MM.1S (cell line): ENCODE measurements at regions not wholly inside any gene's neighbourhood (a gene's known extent, or its start where the extent isn't known, plus 50 kb on each side); places are given as distances from the start of the nearest gene placed in this dataset.

ENCODE experiments used
- DNase-seq: peaks from one replicate; pipeline ENCODE4 v3.0.0-alpha.2; 2015
- H2AFZ ChIP-seq: fragments of 300-600 bp; sonication (generic); 2 replicates; pipeline ENCODE4 v1.6.0; 2016; ENCODE audit warnings: antibody characterized with exemption, low read length
- H3F3A ChIP-seq: fragments of 300-600 bp; sonication (generic); 2 replicates; pipeline ENCODE4 v1.6.1; 2016; ENCODE audit warnings: mild to moderate bottlenecking, antibody characterized with exemption, low read length, moderate library complexity, mixed read lengths; ENCODE audit not compliant: insufficient read depth
- H3K27ac ChIP-seq: fragments of 300-600 bp; sonication (generic); 2 replicates; pipeline ENCODE4 v1.5.1; 2016; ENCODE audit warnings: mild to moderate bottlenecking, low read length
- H3K27me3 ChIP-seq: fragments of 300-600 bp; sonication (generic); replicated peaks from 2 replicates; pipeline ENCODE4 v1.6.0; 2016; ENCODE audit warnings: low read length; ENCODE audit not compliant: insufficient read depth
- H3K36me3 ChIP-seq: fragments of 300-600 bp; sonication (generic); replicated peaks from 2 replicates; pipeline ENCODE4 v1.6.1; 2016; ENCODE audit warnings: mild to moderate bottlenecking, low read length, mixed read lengths; ENCODE audit not compliant: insufficient read depth
- H3K4me1 ChIP-seq: fragments of 300-600 bp; sonication (generic); 2 replicates; pipeline ENCODE4 v1.6.1; 2016; ENCODE audit warnings: low read length, mixed read lengths
- H3K4me2 ChIP-seq: fragments of 300-600 bp; sonication (generic); 2 replicates; pipeline ENCODE4 v1.6.0; 2016; ENCODE audit warnings: low read depth, low read length
- H3K4me3 ChIP-seq: fragments of 300-600 bp; sonication (generic); 2 replicates; pipeline ENCODE4 v1.5.1; 2016; ENCODE audit warnings: low read length, mixed read lengths
- H3K79me2 ChIP-seq: fragments of 300-600 bp; sonication (generic); 2 replicates; pipeline ENCODE4 v1.6.1; 2016; ENCODE audit warnings: mixed run types, low read length, mixed read lengths
- H3K9ac ChIP-seq: fragments of 300-600 bp; sonication (generic); 2 replicates; pipeline ENCODE4 v1.6.1; 2016; ENCODE audit warnings: low read length, mixed read lengths
- H3K9me2 ChIP-seq: fragments of 300-600 bp; sonication (generic); replicated peaks from 2 replicates; pipeline ENCODE4 v1.6.1; 2016; ENCODE audit warnings: mild to moderate bottlenecking, low read length, mixed read lengths; ENCODE audit not compliant: insufficient read depth
- H3K9me3 ChIP-seq: fragments of 300-600 bp; sonication (generic); replicated peaks from 2 replicates; pipeline ENCODE4 v1.6.1; 2016; ENCODE audit warnings: mild to moderate bottlenecking, low read length, mixed read lengths; ENCODE audit not compliant: insufficient read depth
- H4K20me1 ChIP-seq: fragments of 300-600 bp; sonication (generic); 2 replicates; pipeline ENCODE4 v1.6.1; 2016; ENCODE audit warnings: mild to moderate bottlenecking, low read length, moderate library complexity, mixed read lengths; ENCODE audit not compliant: insufficient read depth
- EZH2 ChIP-seq: fragments of 300-600 bp; sonication (generic); optimal IDR thresholded peaks from 2 replicates; pipeline ENCODE3; 2017; ENCODE audit warnings: low read depth, mild to moderate bottlenecking, antibody characterized with exemption, low read length, mixed read lengths
- EZH2phosphoT487 ChIP-seq: fragments of 300-600 bp; sonication (generic); IDR thresholded peaks from 2 replicates; pipeline ENCODE4 v1.6.1; 2018; ENCODE audit warnings: antibody characterized with exemption, low read length
- TF ChIP-seq, protein P1 (sequence below): fragments of 300-600 bp; sonication (generic); IDR thresholded peaks from 2 replicates; pipeline ENCODE4 v1.5.1; 2016; ENCODE audit warnings: antibody characterized with exemption, low read length, mixed read lengths

DNA sequence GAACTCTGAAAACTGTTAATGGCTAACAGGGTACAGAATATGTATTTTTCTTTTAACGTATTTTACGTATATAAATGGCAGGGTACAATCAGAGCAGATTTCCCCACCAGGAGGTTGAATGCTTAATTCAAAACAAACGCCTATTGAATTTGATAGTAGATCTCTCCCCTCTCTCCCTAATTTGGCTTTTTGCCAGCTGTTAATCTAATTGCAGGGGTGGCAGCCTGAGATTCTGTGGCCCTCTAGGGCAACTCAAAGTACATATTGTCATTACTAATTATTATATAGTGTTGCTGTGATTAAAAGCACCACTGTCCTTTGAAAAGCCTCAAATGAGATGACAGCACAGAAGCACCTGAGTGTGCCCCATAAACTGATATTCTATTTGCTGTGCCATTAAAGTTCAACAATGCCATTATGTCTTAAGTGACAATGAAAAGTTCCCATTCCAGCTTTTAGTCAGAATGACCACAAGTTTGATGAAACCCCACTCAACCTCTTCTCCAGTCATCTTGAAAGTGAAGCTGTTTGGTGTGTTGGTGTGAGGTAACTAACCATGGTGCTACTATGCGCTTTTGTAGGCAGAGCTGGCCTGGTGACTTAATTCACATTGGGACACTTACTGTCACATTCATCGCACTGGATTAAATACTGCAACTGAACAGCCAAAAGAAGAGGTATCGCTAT lies 351.4 kb downstream of the KCNRG start:
- Histone ChIP-seq H2AFZ (no peak overlapping the region), H3K4me1 (peaks cover 28% of the 10 kb centered on the region), H3K27ac (peak overlapping the region; percentile 81; the same call in 1 of the 2 replicates), H3F3A (peaks cover 18% of the 10 kb centered on the region), H4K20me1 (no peaks in the 10 kb centered on the region), H3K9ac (no peak overlapping the region), H3K36me3 (no peaks in the 10 kb centered on the region), H3K9me2 (no peaks in the 10 kb centered on the region), H3K4me3 (no peak overlapping the region), H3K27me3 (no peaks in the 10 kb centered on the region), H3K4me2 (peak overlapping the region; percentile 70; the same call in 1 of the 2 replicates), H3K9me3 (no peaks in the 10 kb centered on the region), H3K79me2 (no peaks in the 10 kb centered on the region)
- TF ChIP-seq, protein P1, sequence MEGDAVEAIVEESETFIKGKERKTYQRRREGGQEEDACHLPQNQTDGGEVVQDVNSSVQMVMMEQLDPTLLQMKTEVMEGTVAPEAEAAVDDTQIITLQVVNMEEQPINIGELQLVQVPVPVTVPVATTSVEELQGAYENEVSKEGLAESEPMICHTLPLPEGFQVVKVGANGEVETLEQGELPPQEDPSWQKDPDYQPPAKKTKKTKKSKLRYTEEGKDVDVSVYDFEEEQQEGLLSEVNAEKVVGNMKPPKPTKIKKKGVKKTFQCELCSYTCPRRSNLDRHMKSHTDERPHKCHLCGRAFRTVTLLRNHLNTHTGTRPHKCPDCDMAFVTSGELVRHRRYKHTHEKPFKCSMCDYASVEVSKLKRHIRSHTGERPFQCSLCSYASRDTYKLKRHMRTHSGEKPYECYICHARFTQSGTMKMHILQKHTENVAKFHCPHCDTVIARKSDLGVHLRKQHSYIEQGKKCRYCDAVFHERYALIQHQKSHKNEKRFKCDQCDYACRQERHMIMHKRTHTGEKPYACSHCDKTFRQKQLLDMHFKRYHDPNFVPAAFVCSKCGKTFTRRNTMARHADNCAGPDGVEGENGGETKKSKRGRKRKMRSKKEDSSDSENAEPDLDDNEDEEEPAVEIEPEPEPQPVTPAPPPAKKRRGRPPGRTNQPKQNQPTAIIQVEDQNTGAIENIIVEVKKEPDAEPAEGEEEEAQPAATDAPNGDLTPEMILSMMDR = no peak
- TF ChIP-seq EZH2 = no peak
- TF ChIP-seq EZH2phosphoT487 = no peak
- DNase-seq = no peak

DNA sequence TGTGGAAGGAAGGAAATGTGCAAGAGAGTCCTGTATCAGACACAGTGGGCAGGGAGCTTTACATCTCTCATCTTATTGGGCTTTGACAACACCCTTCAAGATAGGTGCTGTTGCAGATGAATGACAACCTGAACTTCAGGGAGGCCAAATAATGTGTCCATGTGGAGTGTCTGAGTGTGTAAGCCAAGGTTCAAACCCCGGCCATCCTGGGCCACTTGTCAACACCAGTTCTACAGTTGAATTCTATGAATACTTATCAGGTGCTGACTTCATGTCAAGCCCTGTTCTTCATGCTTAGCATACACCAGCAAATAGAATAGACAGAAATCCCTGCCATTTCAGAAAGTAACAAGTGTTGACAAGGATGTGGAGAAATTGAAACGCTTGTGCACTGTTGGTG lies 354.4 kb downstream of the KCNRG start:
- H2AFZ ChIP-seq = no peak overlapping the region
- TF ChIP-seq EZH2 (no peak), EZH2phosphoT487 (no peak)
- TF ChIP-seq, protein P1 = no peak
- DNase-seq = no peak
- peaks cover 18% of the 10 kb centered on the region for H3F3A ChIP-seq
- no peaks in the 10 kb centered on the region for H3K79me2 ChIP-seq
- no peak overlapping the region for H3K27ac ChIP-seq
- H3K4me1 ChIP-seq = peaks cover 21% of the 10 kb centered on the region
- H3K27me3 ChIP-seq = no peaks in the 10 kb centered on the region
- H3K36me3 ChIP-seq = no peaks in the 10 kb centered on the region
- H3K9ac ChIP-seq = no peak overlapping the region
- H3K9me2 ChIP-seq = no peaks in the 10 kb centered on the region
- H3K4me3 ChIP-seq = no peak overlapping the region
- no peak overlapping the region for H3K4me2 ChIP-seq
- H3K9me3 ChIP-seq = no peaks in the 10 kb centered on the region
- H4K20me1 ChIP-seq = no peaks in the 10 kb centered on the region

DNA sequence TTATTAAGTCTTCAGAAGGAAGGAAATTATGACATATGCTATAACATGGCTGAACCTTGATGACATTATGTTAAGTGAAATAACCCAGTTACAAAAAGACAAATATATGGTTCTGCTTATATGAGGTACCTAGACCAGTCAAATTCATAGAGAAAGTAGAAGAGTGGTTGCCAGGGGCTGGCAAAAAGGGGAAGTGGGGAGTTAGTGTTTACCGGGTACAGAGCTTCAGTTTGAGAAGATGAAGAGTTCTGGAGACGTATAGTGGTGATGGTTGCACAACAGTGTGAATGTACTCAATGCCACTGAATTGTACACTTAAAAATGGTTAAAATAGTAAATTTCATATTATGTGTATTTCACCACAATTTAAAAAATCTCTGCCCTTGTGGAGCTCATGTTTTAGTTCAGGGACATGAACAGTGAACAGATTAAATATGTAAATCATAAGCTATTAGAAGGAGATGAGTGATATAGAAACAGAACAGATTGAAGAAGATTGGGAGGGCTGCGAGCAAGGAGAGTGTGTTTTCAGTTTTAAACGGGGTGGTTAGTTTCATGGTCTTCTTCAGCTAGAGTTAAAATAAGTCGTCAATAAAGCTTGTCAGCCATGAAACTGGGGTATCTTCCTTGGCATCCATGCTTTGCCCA lies 355.2 kb downstream of the KCNRG start:
- Histone ChIP-seq H4K20me1 (no peaks in the 10 kb centered on the region), H3K4me2 (no peak overlapping the region), H3F3A (peaks cover 10% of the 10 kb centered on the region), H3K9me2 (no peaks in the 10 kb centered on the region), H3K27ac (no peak overlapping the region), H3K9me3 (no peaks in the 10 kb centered on the region), H3K36me3 (no peaks in the 10 kb centered on the region), H3K9ac (no peak overlapping the region), H2AFZ (no peak overlapping the region), H3K4me3 (no peak overlapping the region), H3K27me3 (no peaks in the 10 kb centered on the region), H3K79me2 (no peaks in the 10 kb centered on the region), H3K4me1 (peaks cover 13% of the 10 kb centered on the region)
- DNase-seq = no peak
- TF ChIP-seq, protein P1 = no peak
- TF ChIP-seq EZH2phosphoT487 (no peak), EZH2 (no peak)
